SK-N-SH (cell line): ENCODE measurements at regions not wholly inside any gene's neighbourhood (a gene's known extent, or its start where the extent isn't known, plus 50 kb on each side); places are given as distances from the start of the nearest gene placed in this dataset.

Experiments
- CTCF ChIA-PET: fragments of 300-600, 350-600 bp; formaldehyde crosslinking; extraction: SDS; loops from one replicate; lab custom pipeline; 2021; lab: Yijun Ruan, JAX
- POLR2A ChIA-PET: fragments of 350-600 bp; sonication (Branson Sonifier 250); formaldehyde crosslinking; extraction: SDS; loops from one replicate; lab custom pipeline; 2020; ENCODE audit warnings: antibody characterized with exemption, inconsistent platforms; lab: Yijun Ruan, JAX
- DNase-seq: peaks from one replicate; pipeline ENCODE4 v3.0.0; 2012
- H2AFZ ChIP-seq: fragments of 200-600 bp; sonication (generic); 2 replicates; pipeline ENCODE4 v1.8.1; 2016; ENCODE audit warnings: antibody characterized with exemption, mild to moderate bottlenecking, low read depth
- H3F3A ChIP-seq: fragments of 200-600 bp; sonication (generic); replicated peaks from 2 replicates; pipeline ENCODE3; 2016; ENCODE audit warnings: antibody characterized with exemption, mild to moderate bottlenecking; ENCODE audit not compliant: insufficient read depth
- H3K27ac ChIP-seq, 2 experiments: fragments of 200-500 bp in 1 of 2; fragments of 200-600 bp in 1 of 2; sonication (Bioruptor generic) in 1 of 2; sonication (generic), shearing (Covaris generic) in 1 of 2; 2 replicates each; pipeline versions ENCODE4 v1.5.1 to v1.6.1; 2014 to 2016; ENCODE audit warnings: low read depth in 2 of 2, inconsistent platforms in 1 of 2, low read length in 1 of 2, mild to moderate bottlenecking in 1 of 2, mixed read lengths in 1 of 2
- H3K27me3 ChIP-seq: fragments of 200-600 bp; sonication (generic), shearing (Covaris generic); 2 replicates; pipeline ENCODE4 v1.6.1; 2016; ENCODE audit warnings: mixed run types; ENCODE audit not compliant: insufficient read depth
- H3K36me3 ChIP-seq, 2 experiments: fragments of 200-500 bp in 1 of 2; fragments of 200-600 bp in 1 of 2; sonication (Bioruptor generic) in 1 of 2; sonication (generic) in 1 of 2; replicated peaks in 1 of 2; 2 replicates each; pipeline versions ENCODE3 to v1.5.1; 2014 to 2016; ENCODE audit warnings: low read length in 1 of 2, mild to moderate bottlenecking in 1 of 2; ENCODE audit not compliant: insufficient read depth in 2 of 2, control insufficient read depth in 1 of 2
- H3K4me1 ChIP-seq, 2 experiments: fragments of 200-500 bp in 1 of 2; fragments of 200-600 bp in 1 of 2; sonication (Bioruptor generic) in 1 of 2; sonication (generic), shearing (Covaris generic) in 1 of 2; 2 replicates each; pipeline versions ENCODE4 v1.5.1 to v1.6.1; 2014 to 2016; ENCODE audit warnings: low read depth in 1 of 2, low read length in 1 of 2, mixed run types in 1 of 2; ENCODE audit not compliant: insufficient read depth in 2 of 2, control insufficient read depth in 1 of 2
- H3K4me2 ChIP-seq: fragments of 200-600 bp; sonication (generic), shearing (Covaris generic); 2 replicates; pipeline ENCODE4 v1.6.1; 2017; ENCODE audit warnings: mixed run types
- H3K4me3 ChIP-seq, 2 experiments: fragments of 200-500 bp in 1 of 2; fragments of 200-600 bp in 1 of 2; sonication (Bioruptor generic) in 1 of 2; sonication (generic), shearing (Covaris generic) in 1 of 2; 2 replicates each; pipeline versions ENCODE4 v1.5.1 to v1.8.1; 2014 to 2016; ENCODE audit warnings: low read depth in 2 of 2, inconsistent platforms in 1 of 2, low read length in 1 of 2, mild to moderate bottlenecking in 1 of 2, mixed read lengths in 1 of 2, moderate library complexity in 1 of 2
- H3K79me2 ChIP-seq: fragments of 200-600 bp; sonication (generic); 2 replicates; pipeline ENCODE4 v1.8.1; 2017; ENCODE audit warnings: mild to moderate bottlenecking; ENCODE audit not compliant: insufficient read depth
- H3K9ac ChIP-seq: fragments of 200-600 bp; sonication (generic); 2 replicates; pipeline ENCODE4 v1.6.1; 2017; ENCODE audit warnings: mixed run types
- H3K9me2 ChIP-seq: fragments of 200-600 bp; sonication (generic); 2 replicates; pipeline ENCODE4 v1.6.1; 2017; ENCODE audit warnings: mixed run types
- H3K9me3 ChIP-seq: fragments of 200-600 bp; sonication (generic); 2 replicates; pipeline ENCODE4 v1.6.1; 2017; ENCODE audit warnings: mixed run types, mild to moderate bottlenecking, moderate library complexity
- H4K20me1 ChIP-seq: fragments of 200-600 bp; sonication (generic); 2 replicates; pipeline ENCODE4 v1.6.1; 2017; ENCODE audit warnings: mild to moderate bottlenecking, mixed run types; ENCODE audit not compliant: insufficient read depth
- CTCF ChIP-seq: fragments of 200-600 bp; sonication (generic); IDR thresholded peaks from 2 replicates; pipeline ENCODE4 v1.6.1; 2017; ENCODE audit warnings: antibody characterized with exemption, mild to moderate bottlenecking, moderate library complexity
- EZH2phosphoT487 ChIP-seq: fragments of 200-600 bp; sonication (generic); IDR thresholded peaks from 2 replicates; pipeline ENCODE4 v1.6.1; 2017; ENCODE audit warnings: low read depth, mixed run types, mild to moderate bottlenecking, antibody characterized with exemption, moderate library complexity, borderline replicate concordance
- FOSL2 ChIP-seq: IDR thresholded peaks from 2 replicates; pipeline ENCODE4 v1.4.0; 2012; ENCODE audit warnings: low read depth, mild to moderate bottlenecking, moderate library complexity, borderline replicate concordance
- GABPA ChIP-seq: IDR thresholded peaks from 2 replicates; pipeline ENCODE4 v1.4.0; 2012; ENCODE audit warnings: low read depth, mild to moderate bottlenecking
- GATA2 ChIP-seq: sonication (generic); formaldehyde crosslinking; IDR thresholded peaks from 2 replicates; pipeline ENCODE4 v1.5.0; 2020; ENCODE audit warnings: mild to moderate bottlenecking, missing genetic modification reagents
- IRF3 ChIP-seq: fragments of 150-350 bp; IDR thresholded peaks from 2 replicates; pipeline ENCODE4 v1.6.1; 2016; ENCODE audit warnings: mild to moderate bottlenecking, low read depth, low read length
- JUND ChIP-seq: IDR thresholded peaks from 2 replicates; pipeline ENCODE4 v1.4.0; 2012
- MAX ChIP-seq: IDR thresholded peaks from 2 replicates; pipeline ENCODE4 v1.4.0; 2012; ENCODE audit warnings: low read depth
- MEF2A ChIP-seq: IDR thresholded peaks from 2 replicates; pipeline ENCODE4 v1.4.0; 2012; ENCODE audit warnings: low read depth, borderline replicate concordance
- NFIC ChIP-seq: IDR thresholded peaks from 2 replicates; pipeline ENCODE4 v1.4.0; 2012; ENCODE audit warnings: borderline replicate concordance
- NRF1 ChIP-seq: IDR thresholded peaks from 2 replicates; pipeline ENCODE4 v1.6.1; 2012; ENCODE audit warnings: low read depth, mild to moderate bottlenecking, low read length
- PBX3 ChIP-seq: IDR thresholded peaks from 2 replicates; pipeline ENCODE4; 2012
- POLR2AphosphoS5 ChIP-seq: IDR thresholded peaks from 2 replicates; pipeline ENCODE4 v1.6.1; 2012; ENCODE audit warnings: low read depth, low read length
- RFX5 ChIP-seq: IDR thresholded peaks from 2 replicates; pipeline ENCODE4 v1.6.1; 2012; ENCODE audit warnings: mild to moderate bottlenecking, improper control_type of control experiment, low read length
- SMC3 ChIP-seq: IDR thresholded peaks from 2 replicates; pipeline ENCODE4 v1.6.1; 2012; ENCODE audit warnings: low read depth, low read length, improper control_type of control experiment
- TAF1 ChIP-seq: IDR thresholded peaks from 2 replicates; pipeline ENCODE4 v1.6.1; 2012; ENCODE audit warnings: low read depth, mild to moderate bottlenecking, low read length, moderate library complexity, borderline replicate concordance
- TEAD4 ChIP-seq: IDR thresholded peaks from 2 replicates; pipeline ENCODE4 v1.4.0; 2012; ENCODE audit warnings: mild to moderate bottlenecking, borderline replicate concordance; ENCODE audit not compliant: insufficient read depth
- YY1 ChIP-seq: IDR thresholded peaks from 2 replicates; pipeline ENCODE4 v1.4.0; 2012; ENCODE audit warnings: low read depth, mild to moderate bottlenecking
- WGBS: methylation state at CpG from one replicate; pipeline ENCODE4 v1.1.6; 2017; ENCODE audit warnings: low lambda C conversion rate; 5-methylcytosine and 5-hydroxymethylcytosine counted together

GRCh38 chr12:71240946-71241345, 83.1 kb upstream of the TSPAN8 start:
- Histone ChIP-seq H3K9me3 (no peaks in the 10 kb centered on the region), H3K27ac (no peak overlapping the region), H3K79me2 (no peaks in the 10 kb centered on the region), H3K9me2 (no peaks in the 10 kb centered on the region), H3F3A (no peaks in the 10 kb centered on the region), H3K9ac (no peak overlapping the region), H3K4me2 (no peak overlapping the region), H3K36me3 (no peaks in the 10 kb centered on the region), H4K20me1 (no peaks in the 10 kb centered on the region), H2AFZ (no peak overlapping the region), H3K4me3 (no peak overlapping the region), H3K27me3 (no peaks in the 10 kb centered on the region), H3K4me1 (no peaks in the 10 kb centered on the region)
- ChIA-PET POLR2A (no interaction called here), CTCF (interaction anchor here (1.2 kb wide), 1 partner anchor 508 kb away, joined by 3 read pairs; no protein-coding TSS in a partner anchor)
- no peak for DNase-seq
- TF ChIP-seq YY1 (no peak), EZH2phosphoT487 (no peak), CTCF (no peak), FOSL2 (no peak), TAF1 (no peak), TEAD4 (no peak), SMC3 (no peak), RFX5 (no peak), NRF1 (no peak), JUND (no peak), PBX3 (no peak), MAX (no peak), GATA2 (no peak), GABPA (no peak), IRF3 (no peak), MEF2A (no peak), POLR2AphosphoS5 (no peak), NFIC (no peak)
- 28% methylated on average over 3 of the region's 3 CpGs for WGBS
